GDM1 (cell line): ENCODE measurements at regions not wholly inside any gene's neighbourhood (a gene's known extent, or its start where the extent isn't known, plus 50 kb on each side); places are given as distances from the start of the nearest gene placed in this dataset.

Experiments
- DNase-seq: peaks from one replicate; lab custom pipeline; 2025; lab: John Stamatoyannopoulos, UW

DNA sequence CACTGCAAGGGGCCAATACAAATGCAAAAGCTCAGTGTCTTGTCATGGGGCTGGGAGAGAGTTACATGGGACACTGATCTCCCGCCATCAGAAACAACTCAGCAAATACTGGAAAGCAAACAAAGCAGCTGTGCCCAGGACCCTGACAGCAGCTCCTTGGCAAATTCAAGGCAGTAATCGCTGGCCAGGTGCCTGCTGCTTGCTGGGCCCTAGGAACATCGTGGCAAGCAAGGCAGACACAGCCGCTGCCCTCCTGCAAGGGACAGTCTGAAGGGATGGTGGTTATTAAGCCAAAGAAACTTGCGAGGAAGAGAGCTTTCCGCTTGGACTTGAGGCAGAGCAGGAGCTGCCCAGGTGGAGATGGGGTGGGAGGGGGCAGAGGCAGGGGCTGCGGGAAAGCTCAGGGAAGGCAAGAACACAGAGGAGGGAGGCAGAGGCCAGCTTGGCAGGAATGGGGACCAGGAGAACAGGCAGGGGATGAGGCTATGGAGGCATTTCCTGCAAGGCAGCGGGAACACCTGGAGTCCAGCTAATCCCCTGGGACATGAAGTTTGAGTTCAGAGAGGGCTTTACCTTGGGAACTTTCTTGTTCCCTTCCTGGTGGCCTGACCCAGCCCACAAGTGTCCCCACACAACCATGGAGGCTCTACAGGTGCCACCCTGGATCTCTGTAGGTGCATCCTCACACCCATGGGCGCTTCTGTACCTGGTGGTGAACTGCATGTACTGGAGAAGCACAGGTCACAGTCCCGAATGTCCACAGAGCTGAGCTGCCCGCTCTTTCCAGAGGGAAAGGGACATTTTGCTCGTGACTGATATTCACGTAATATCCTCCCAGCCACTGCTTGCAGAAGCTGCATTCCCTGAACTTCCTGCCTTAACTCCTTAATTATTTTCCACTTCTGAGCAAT lies 78.7 kb upstream of the ATP2B2 start:
- no peak for DNase-seq

DNA sequence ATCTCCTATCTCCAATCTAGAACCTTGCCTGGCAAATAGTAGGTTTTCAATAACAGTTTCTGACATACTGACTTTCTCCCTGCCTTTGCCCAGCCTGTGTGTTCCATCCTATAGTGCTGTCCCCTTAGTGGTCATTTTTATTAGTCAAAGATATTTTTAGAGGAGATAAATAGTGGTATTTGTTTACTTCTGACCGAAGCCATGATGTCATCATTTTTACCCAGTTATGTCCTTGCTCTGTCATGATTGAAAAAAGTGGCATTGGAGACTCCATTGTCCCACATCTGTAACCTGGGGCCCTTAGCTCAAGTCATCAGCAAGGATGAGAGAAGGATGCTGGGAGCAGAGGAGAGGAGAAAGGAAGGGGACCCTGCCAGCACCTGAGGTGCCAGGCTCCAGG lies 80.6 kb upstream of the ATP2B2 start:
- DNase-seq = no peak

DNA sequence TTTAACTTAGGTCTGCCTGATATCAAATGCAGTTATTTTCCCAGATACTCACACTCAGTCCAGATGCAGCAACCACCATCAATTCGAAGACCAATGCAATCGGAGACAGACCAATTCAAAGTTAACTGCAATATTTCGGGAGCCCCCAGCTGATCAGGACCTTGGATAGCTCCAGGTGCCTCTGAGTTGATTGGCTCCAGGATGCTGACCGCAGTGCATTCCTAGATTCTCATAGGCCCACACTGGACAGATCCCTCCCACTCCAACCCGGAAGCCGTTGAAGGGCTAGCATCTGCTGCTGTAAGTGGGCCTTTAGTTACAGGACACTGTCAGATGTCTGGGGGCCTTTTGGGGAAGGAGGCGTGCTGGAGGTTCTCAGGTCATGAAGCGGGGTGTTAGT lies 89.5 kb upstream of the ATP2B2 start:
- peak; percentile 55 for DNase-seq

DNA sequence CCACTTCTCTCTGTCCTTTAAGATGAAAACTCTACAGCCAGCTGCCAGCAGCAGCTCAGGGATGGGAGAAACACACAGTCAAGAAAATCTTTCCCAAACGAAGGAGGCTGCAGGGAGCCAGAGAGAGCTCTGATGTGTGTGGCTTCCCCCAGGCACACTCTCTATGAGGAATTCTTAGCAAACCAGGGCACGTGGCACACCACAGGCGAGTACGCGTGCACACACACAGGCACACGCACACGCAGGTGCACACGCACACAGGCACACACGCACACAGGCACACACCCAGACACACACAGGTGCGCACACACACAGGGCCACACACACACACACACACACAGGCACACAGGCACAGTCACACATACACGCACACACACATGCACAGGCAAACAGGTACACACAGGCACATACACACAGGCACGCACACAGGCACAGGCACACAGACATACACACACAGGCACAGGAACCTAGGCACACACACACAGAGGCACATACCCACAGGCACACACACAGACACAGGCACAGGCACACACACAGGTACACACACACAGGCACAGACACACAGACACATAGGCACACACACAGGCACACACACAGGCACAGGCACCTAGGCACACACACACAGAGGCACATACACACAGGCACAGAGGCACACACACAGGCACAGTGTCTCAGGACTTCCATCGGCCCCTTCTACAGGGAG lies 91.5 kb upstream of the ATP2B2 start:
- no peak for DNase-seq

DNA sequence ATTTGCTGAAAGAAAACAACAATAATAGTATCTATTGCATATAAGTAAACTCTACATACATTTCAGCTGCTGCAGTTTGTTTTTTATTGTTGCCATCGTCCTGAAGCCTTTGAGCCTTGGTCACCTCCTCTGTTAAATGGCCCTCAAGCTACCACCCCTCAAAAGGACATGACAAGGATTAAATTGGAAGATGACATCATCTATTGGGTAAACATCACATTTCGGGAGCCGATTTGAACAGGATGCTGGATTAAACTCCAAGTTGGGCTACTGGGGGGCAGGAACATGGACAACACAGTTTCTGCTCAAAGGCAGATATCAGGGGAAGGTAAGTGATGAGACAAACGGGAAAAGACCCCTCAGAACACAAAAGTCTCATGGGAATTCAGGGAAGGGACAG lies 92.3 kb upstream of the ATP2B2 start:
- DNase-seq = no peak

DNA sequence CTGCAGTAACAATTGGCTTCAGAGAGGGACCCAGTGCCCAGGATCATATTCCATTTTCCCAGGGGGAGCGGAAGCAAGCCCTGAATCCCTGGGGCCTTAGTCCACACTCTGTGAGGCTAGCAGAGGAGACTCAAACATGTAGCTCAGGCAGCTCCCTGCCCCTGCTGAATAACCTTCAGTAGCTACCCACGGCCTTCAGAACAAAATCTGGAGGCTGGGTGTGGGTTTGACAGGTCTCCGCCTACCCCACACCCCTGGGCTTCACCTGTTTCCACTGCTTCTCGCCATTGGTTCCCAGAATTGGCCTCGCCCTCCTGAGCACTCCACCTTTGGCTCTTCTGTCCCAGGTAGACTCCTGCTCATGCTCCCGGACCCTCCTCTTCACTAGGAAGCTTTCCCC lies 93.6 kb upstream of the ATP2B2 start:
- no peak for DNase-seq

DNA sequence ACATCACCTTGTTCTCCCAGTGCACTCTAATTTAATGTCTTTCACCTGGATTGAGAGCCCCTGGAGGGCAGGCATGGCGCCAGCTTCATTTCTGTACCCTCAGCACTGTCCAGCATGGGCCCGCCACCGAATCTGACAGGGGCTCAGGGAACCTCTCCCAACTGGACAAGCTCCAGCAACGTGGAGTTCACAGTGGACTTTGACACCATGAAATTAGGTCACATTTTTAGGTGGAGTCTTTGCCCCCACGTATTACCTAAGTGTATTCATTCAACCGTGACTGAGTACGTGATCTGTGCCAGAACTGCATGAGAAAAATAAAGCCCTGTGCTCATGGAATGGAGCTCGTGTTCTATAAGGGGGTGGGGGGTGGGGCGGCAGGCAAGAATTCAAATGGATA lies 94.1 kb upstream of the ATP2B2 start:
- no peak for DNase-seq

DNA sequence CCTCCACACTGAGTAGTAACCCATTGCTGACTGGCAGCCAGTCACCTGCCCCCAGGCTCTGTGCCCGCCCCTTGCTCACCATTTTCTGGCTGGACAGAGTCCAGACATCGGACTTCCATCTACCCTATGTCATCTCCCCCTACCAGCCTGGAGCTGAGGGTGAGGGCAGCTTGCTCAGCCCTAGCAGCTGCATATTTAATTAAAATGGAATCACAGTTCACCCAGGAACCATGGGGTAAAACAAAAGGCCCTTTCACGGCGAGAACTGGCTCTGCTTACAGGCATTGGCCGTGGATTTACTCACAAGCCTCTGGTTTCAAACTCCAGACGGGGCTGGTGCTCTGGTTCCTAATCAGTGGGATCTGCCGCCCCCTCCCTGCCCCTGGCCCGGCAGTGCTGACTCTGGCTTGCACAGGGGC lies 94.9 kb upstream of the ATP2B2 start:
- DNase-seq = no peak

DNA sequence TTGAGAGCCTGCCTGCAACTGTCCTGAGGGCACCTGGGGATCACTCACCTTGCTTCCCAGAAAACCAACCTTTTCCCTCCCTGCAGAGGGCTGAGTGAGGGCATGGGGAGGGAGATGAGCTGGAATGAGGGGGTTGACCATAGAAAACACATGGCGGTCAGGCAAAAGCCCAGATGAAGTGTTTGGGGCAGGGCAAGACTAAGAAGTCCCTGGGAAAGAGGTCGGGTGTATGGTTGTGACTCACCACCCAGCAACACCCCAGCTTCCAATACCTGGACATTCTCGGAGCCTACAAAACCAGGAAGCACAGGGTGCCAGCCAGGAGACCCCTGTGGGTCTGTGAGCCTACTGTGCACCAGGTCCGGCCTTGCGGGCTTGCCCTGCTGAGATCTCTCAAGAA lies 95.3 kb upstream of the ATP2B2 start:
- no peak for DNase-seq

DNA sequence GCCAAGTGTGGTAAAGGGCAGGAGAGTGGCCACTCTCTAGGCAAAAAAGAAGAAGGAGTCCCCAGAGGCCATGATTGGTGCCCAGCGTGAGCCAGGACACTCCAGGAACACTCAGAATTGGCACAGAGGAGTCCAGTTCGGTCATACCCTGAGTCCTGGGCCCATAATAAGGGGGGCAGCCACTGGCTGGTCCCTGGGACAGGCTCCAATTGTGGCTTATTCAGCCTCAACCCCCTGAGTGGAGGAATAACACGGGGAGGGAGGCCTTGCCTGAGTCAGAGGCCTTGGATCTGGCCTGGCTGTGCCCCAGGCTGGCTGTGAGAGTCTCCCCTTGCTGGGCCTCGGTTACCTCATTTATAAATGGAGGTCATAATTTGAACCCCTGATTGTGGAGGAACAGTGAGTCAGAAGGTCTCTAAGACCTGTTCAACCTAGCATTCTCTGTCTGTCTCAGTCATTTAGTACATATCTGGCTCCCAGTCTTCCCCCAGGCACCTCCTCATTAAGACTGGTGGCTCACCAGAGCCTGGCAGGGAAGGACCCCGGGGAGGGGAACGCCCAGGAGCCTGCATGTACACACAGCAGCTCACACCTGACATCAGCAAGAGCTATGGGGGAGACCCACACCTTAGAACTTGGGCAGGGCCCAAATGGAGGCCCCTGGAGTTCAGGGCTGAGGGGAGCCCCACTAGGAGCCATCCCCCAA lies 95.9 kb upstream of the ATP2B2 start:
- no peak for DNase-seq

DNA sequence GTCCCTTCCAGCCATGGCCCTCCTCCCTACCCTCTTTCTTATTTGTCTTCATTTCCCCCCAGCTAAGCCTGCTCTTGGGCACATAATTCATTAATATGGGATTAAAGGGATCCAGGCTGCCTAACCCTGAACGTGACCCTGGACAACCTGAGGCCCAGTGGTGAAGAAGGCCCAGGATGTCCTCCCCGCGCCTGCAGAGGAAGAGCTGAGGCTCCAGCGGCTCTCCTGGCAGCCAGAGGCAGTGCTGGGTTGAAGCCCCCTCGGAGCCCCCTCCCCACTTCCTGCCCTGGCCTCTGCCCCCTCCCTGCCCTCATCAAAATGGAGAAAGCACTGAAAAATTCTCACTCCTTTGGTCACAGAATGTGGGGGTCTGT lies 96.5 kb upstream of the ATP2B2 start:
- no peak for DNase-seq

DNA sequence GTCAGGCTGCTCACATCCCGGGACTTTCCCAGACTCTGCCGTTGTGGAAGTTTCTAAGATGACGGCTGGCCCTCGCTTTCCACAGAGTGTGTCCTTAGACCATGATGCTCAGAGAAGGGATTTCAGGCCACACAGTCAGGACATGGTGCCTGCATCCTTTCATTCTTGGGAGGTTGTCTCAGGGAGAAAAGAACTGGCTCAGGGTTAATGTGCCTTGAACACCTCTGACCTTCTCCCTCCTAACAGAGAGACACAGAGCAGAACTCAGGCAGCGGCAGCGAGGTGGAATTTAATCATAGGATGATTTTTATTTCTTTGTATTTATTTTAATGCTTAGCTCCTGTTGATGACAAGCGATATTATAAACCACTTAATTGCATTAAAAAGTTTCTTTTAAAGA lies 96.9 kb upstream of the ATP2B2 start:
- DNase-seq = no peak

DNA sequence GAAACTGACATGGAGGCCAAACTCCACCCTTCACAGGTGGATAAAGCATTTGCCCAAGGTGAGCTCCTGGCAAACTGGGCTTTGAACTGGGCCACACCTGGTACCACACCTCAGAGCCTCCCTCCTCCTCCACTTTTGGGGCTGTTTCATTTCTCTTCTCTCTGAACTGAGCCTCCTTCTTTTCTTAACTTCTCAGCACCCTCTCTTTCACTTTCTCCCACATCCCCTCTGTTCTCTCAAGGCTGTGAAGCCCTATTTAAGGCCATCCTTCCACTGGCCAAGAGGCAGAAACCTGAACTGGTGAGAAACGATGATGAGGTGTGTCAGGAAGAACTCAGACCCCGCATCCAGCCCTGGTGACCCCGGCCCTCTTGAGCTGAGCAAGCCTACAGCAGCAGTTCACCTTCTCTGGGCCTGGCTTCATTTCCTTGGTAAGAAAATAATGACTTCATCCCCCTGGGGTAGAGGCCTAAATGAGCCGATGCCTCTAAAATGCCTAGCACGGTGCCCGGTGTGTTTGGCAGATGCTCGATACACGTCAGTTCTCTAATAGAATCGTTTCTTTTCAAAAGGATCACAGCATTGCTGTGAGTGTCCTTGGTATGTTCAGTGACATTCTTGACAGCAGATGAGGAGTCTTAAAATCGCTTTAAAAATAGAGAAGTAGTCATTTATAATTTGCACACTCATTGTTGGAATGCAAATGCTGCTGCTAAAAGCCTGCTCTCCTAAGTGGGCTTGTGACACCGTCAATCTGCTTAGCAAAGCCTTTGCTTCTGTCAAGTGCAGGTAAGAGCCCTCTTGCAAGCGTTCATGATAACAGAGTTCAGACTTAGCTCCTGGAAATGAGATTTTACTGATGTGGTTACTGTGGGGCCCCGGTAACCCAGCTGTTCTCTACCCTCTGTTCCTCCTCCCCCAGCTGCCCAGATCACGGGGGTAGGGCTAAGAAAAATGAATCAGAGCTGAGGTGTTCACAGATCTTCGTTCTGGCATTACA lies 97.7 kb upstream of the ATP2B2 start:
- DNase-seq = no peak

DNA sequence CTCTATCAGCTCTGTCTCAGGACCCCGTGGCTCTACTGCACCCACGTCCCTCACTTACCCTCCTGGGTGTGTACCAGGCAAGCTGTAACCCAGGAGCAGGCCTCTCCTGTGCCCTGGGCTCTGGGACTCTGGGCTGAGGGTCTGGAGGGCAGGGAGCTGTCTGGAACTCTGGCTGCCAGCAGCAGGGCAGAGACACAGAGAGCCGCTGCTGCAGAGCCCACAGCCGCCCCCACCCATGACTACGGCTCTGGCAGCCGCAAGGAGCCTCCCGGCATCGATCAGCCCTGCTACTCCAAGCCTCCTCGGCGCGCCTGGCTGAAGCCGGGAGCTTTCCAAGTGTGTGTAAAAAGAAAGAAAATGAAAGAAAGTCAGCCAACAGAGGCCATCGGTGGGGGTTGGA lies 103.7 kb upstream of the ATP2B2 start:
- no peak for DNase-seq

DNA sequence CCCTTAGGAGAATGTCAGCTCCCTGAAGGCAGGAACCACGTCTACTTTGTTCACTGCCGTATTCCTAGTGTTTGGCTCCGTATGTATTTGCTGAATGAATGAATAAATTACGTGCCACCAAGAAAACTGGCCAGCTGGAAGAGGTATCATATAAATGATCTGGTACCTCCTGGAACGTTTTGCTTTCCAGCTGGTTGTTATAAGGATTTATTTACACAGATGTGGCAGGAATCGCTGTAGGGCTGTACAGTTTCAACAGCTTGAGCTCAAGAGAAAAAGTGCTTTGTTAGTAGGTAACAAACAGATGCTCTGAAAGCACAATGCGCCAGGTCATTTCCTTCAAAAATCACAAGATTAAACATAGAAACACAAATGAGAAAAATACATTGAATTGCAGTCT lies 108.8 kb upstream of the ATP2B2 start:
- DNase-seq = no peak

DNA sequence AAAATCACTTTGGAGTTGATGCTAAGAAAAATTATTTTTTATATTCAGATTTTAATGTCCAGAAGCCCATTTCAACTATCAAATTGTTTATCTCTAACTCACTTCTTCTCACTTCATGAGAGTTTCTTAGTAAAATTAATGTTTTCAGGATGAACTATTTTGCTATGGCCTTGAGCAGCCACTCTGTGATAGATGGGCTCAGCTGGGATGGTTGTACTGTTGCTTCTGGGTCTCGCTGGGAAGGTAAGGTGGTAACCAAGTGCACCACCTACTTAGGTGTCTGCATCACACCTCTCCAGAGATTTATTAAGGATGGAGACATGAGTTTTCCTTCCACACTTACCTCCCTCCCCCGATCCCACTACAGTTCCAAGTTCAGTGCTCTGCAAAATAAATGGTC lies 110.3 kb upstream of the ATP2B2 start:
- DNase-seq = no peak

DNA sequence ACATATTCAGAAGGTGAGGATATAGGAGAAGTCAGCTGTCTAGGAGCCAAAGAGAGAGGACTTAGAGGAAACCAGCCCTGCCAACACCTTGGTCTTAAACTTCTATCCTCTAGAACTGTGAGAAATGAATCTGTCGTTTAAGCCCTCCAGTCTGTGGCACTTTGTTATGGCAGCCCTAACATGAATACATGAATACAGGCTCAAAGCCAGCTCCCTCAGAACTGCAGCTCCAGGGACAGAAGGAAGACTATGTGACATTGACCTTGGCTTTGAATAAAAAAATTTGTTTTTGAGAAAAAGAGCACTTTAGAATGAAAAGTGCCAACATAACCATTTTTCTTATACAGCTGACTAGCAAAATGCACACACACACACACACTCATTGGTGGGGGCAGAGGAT lies 110.9 kb upstream of the ATP2B2 start:
- no peak for DNase-seq

DNA sequence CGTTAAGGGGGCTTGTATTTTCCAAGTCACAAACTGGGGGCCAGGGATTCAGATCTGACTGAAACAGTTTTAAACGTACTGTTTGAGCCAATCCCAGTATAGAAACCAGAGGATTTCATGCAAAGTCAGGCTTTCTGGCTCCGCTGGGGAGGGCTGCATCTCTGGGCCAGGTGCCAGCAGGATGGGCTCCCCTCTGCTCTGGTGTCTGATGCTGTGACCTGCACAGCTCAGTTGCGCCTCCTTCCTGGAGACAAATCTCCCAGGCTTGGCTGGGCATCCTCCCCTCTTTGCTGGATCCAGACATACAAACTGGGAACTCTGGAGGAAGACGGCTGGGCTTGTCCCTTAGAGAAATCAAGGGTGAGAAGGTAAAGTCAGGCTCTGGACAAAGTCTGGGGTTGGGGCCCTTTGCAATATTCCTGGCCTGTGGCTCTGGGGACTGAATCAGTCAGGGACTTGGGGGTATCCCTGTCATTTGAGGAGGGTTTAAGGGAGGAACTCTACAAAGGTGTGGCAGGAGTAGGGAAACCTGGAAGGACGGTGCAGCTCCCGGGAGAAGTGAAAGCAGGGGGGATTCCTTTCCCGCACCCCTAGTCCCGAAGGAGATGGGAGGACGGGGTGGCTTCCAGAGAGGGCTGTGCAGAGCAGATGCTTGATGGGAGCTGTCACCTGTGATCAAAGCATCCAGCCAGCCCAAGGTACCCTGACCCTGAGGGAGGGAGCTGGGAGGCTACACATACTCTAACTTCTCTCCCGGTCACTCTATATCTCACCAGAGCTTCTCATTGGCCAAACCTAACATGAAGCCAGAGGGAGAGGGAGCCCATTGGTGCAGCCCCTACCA lies 114.8 kb upstream of the ATP2B2 start:
- DNase-seq = no peak

DNA sequence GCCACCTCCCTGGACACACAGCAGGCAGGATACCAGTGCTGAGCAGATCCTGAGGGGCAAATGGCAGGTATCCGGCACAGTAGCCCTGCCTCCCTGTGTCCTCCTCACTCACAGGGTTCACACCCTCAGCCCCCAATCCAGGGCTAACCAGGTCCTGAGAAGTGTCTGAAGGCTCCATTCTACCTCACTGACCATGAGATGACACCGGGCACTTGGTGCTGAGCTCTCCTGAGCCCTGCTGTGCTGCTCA lies 115.4 kb upstream of the ATP2B2 start:
- DNase-seq = no peak

DNA sequence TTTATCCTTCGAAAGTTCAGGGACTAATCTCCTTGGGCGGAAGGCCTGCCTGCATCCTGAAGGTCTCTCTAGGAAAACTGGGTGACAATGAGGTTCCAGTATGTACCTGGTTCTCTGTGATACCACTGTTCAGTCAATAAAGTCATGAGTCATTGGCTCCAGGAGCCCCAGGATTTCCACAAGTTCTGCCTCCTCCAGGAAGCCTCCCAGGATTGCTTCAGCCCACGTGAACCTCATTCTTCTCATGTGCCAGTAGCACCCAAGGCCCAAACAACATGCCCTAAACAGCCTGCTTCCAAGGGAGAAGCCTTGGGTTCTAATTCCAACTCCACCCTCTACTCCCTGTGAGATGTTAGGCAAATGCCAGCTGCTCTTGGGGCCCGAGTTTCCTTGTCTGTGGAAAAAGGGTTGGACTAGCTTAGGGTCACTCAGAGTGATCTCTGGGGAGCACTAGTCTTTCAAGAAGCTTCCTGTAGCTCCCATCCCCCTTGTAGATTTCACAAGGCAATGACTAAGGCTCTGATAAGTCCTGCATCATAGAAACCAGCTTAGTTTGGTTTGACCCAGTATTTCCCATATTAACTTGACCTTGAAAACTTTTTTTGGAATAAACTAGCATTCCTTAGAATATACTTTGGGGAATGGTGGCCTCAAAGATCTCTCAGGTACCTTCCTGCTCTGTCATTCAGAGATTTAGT lies 118.3 kb upstream of the ATP2B2 start:
- no peak for DNase-seq

DNA sequence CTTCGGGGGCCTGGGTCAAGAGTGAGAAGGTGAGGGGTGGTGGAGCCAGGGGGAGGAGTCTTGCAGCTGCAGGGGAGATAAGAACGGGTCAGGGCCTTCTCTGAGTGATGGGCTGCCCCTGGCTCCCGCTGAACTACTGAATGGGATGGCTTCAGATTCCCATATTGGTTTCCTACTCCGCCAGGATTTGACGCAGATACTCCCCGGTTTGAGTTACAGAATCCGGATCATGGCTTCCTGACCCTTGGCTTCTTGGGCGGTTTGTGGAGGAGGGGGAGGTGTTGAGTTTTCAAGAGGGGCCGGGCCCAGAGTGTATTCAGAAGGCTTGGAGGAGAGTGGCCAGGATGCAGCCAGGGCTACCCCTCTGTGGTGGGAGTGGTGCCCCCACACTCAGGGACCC lies 119.9 kb upstream of the ATP2B2 start:
- DNase-seq = no peak
